SK-N-SH (cell line): ENCODE measurements at regions not wholly inside any gene's neighbourhood (a gene's known extent, or its start where the extent isn't known, plus 50 kb on each side); places are given as distances from the start of the nearest gene placed in this dataset.

Source experiments
- CTCF ChIA-PET: fragments of 300-600, 350-600 bp; formaldehyde crosslinking; extraction: SDS; loops from one replicate; lab custom pipeline; 2021; lab: Yijun Ruan, JAX
- POLR2A ChIA-PET: fragments of 350-600 bp; sonication (Branson Sonifier 250); formaldehyde crosslinking; extraction: SDS; loops from one replicate; lab custom pipeline; 2020; ENCODE audit warnings: antibody characterized with exemption, inconsistent platforms; lab: Yijun Ruan, JAX
- DNase-seq: peaks from one replicate; pipeline ENCODE4 v3.0.0; 2012
- H2AFZ ChIP-seq: fragments of 200-600 bp; sonication (generic); 2 replicates; pipeline ENCODE4 v1.8.1; 2016; ENCODE audit warnings: antibody characterized with exemption, mild to moderate bottlenecking, low read depth
- H3F3A ChIP-seq: fragments of 200-600 bp; sonication (generic); replicated peaks from 2 replicates; pipeline ENCODE3; 2016; ENCODE audit warnings: antibody characterized with exemption, mild to moderate bottlenecking; ENCODE audit not compliant: insufficient read depth
- H3K27ac ChIP-seq, 2 experiments: fragments of 200-500 bp in 1 of 2; fragments of 200-600 bp in 1 of 2; sonication (Bioruptor generic) in 1 of 2; sonication (generic), shearing (Covaris generic) in 1 of 2; 2 replicates each; pipeline versions ENCODE4 v1.5.1 to v1.6.1; 2014 to 2016; ENCODE audit warnings: low read depth in 2 of 2, inconsistent platforms in 1 of 2, low read length in 1 of 2, mild to moderate bottlenecking in 1 of 2, mixed read lengths in 1 of 2
- H3K27me3 ChIP-seq: fragments of 200-600 bp; sonication (generic), shearing (Covaris generic); 2 replicates; pipeline ENCODE4 v1.6.1; 2016; ENCODE audit warnings: mixed run types; ENCODE audit not compliant: insufficient read depth
- H3K36me3 ChIP-seq, 2 experiments: fragments of 200-500 bp in 1 of 2; fragments of 200-600 bp in 1 of 2; sonication (Bioruptor generic) in 1 of 2; sonication (generic) in 1 of 2; replicated peaks in 1 of 2; 2 replicates each; pipeline versions ENCODE3 to v1.5.1; 2014 to 2016; ENCODE audit warnings: low read length in 1 of 2, mild to moderate bottlenecking in 1 of 2; ENCODE audit not compliant: insufficient read depth in 2 of 2, control insufficient read depth in 1 of 2
- H3K4me1 ChIP-seq, 2 experiments: fragments of 200-500 bp in 1 of 2; fragments of 200-600 bp in 1 of 2; sonication (Bioruptor generic) in 1 of 2; sonication (generic), shearing (Covaris generic) in 1 of 2; 2 replicates each; pipeline versions ENCODE4 v1.5.1 to v1.6.1; 2014 to 2016; ENCODE audit warnings: low read depth in 1 of 2, low read length in 1 of 2, mixed run types in 1 of 2; ENCODE audit not compliant: insufficient read depth in 2 of 2, control insufficient read depth in 1 of 2
- H3K4me2 ChIP-seq: fragments of 200-600 bp; sonication (generic), shearing (Covaris generic); 2 replicates; pipeline ENCODE4 v1.6.1; 2017; ENCODE audit warnings: mixed run types
- H3K4me3 ChIP-seq, 2 experiments: fragments of 200-500 bp in 1 of 2; fragments of 200-600 bp in 1 of 2; sonication (Bioruptor generic) in 1 of 2; sonication (generic), shearing (Covaris generic) in 1 of 2; 2 replicates each; pipeline versions ENCODE4 v1.5.1 to v1.8.1; 2014 to 2016; ENCODE audit warnings: low read depth in 2 of 2, inconsistent platforms in 1 of 2, low read length in 1 of 2, mild to moderate bottlenecking in 1 of 2, mixed read lengths in 1 of 2, moderate library complexity in 1 of 2
- H3K79me2 ChIP-seq: fragments of 200-600 bp; sonication (generic); 2 replicates; pipeline ENCODE4 v1.8.1; 2017; ENCODE audit warnings: mild to moderate bottlenecking; ENCODE audit not compliant: insufficient read depth
- H3K9ac ChIP-seq: fragments of 200-600 bp; sonication (generic); 2 replicates; pipeline ENCODE4 v1.6.1; 2017; ENCODE audit warnings: mixed run types
- H3K9me2 ChIP-seq: fragments of 200-600 bp; sonication (generic); 2 replicates; pipeline ENCODE4 v1.6.1; 2017; ENCODE audit warnings: mixed run types
- H3K9me3 ChIP-seq: fragments of 200-600 bp; sonication (generic); 2 replicates; pipeline ENCODE4 v1.6.1; 2017; ENCODE audit warnings: mixed run types, mild to moderate bottlenecking, moderate library complexity
- H4K20me1 ChIP-seq: fragments of 200-600 bp; sonication (generic); 2 replicates; pipeline ENCODE4 v1.6.1; 2017; ENCODE audit warnings: mild to moderate bottlenecking, mixed run types; ENCODE audit not compliant: insufficient read depth
- CHD2 ChIP-seq: fragments of 150-350 bp; IDR thresholded peaks from 2 replicates; pipeline ENCODE4 v1.6.1; 2018; ENCODE audit warnings: low read length; ENCODE audit not compliant: partially characterized antibody
- EP300 ChIP-seq, 2 experiments: IDR thresholded peaks; 2 replicates each; pipeline versions ENCODE4 v1.4.0 to v1.6.1; 2012; ENCODE audit warnings: borderline replicate concordance in 1 of 2, low read depth in 1 of 2, low read length in 1 of 2
- MEF2A ChIP-seq: IDR thresholded peaks from 2 replicates; pipeline ENCODE4 v1.4.0; 2012; ENCODE audit warnings: low read depth, borderline replicate concordance
- NFIC ChIP-seq: IDR thresholded peaks from 2 replicates; pipeline ENCODE4 v1.4.0; 2012; ENCODE audit warnings: borderline replicate concordance
- RFX5 ChIP-seq: IDR thresholded peaks from 2 replicates; pipeline ENCODE4 v1.6.1; 2012; ENCODE audit warnings: mild to moderate bottlenecking, improper control_type of control experiment, low read length
- RXRA ChIP-seq: IDR thresholded peaks from 2 replicates; pipeline ENCODE4 v1.4.0; 2012; ENCODE audit warnings: low read depth, mild to moderate bottlenecking, borderline replicate concordance
- WGBS: methylation state at CpG from one replicate; pipeline ENCODE4 v1.1.6; 2017; ENCODE audit warnings: low lambda C conversion rate; 5-methylcytosine and 5-hydroxymethylcytosine counted together
- TF ChIP-seq, protein P1 (sequence below): IDR thresholded peaks from 2 replicates; pipeline ENCODE4 v1.4.0; 2012; ENCODE audit warnings: low read depth
- TF ChIP-seq, protein P2 (sequence below): fragments of 150-350 bp; IDR thresholded peaks from 2 replicates; pipeline ENCODE4 v1.6.1; 2017; ENCODE audit warnings: antibody characterized with exemption, low read length, low read depth, borderline replicate concordance
- TF ChIP-seq, protein P3 (sequence below): IDR thresholded peaks from 2 replicates; pipeline ENCODE4 v1.6.1; 2012; ENCODE audit warnings: mild to moderate bottlenecking, low read depth, low read length, moderate library complexity
- TF ChIP-seq, protein P4 (sequence below): fragments of 150-350 bp; IDR thresholded peaks from 2 replicates; pipeline ENCODE4 v1.6.1; 2016; ENCODE audit warnings: mild to moderate bottlenecking, low read depth, low read length

DNA sequence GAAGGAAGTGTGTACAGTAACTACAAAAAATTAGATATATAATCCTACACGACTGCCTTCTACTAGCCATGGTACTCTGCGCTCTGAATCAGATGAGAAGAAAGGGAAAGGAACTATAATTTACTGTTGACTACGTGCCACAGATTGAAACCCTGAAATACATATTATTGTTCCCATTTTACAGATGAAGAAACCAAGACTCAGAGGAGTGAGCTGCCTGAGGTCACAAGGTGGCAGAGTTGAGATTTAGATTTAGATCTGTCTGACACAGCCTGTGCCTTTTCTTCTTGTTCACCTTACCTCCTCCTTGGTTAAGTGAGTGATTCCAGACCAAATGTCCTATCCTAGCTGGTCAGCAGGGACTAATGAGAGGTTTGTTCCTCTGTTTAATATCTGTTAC, 61.6 kb upstream of the OR4E1 start:
- Histone ChIP-seq H3K79me2 (no peaks in the 10 kb centered on the region), H2AFZ (no peak overlapping the region), H3F3A (no peaks in the 10 kb centered on the region), H3K36me3 (no peaks in the 10 kb centered on the region), H3K4me1 (no peaks in the 10 kb centered on the region; a peak in 1 of 4 replicates), H3K9me3 (no peaks in the 10 kb centered on the region), H3K9ac (no peak overlapping the region), H3K27ac (no peak overlapping the region), H4K20me1 (no peaks in the 10 kb centered on the region), H3K27me3 (peaks cover 7% of the 10 kb centered on the region; the same call in 1 of the 2 replicates), H3K4me3 (no peak overlapping the region), H3K4me2 (no peak overlapping the region), H3K9me2 (no peaks in the 10 kb centered on the region)
- WGBS: 11% methylated on average over 3 of the region's 3 CpGs
- ChIA-PET POLR2A (no interaction called here), CTCF (interaction anchor here (1.0 to 2.5 kb wide), 7 partner anchors 12 to 63 kb away, joined by 3 to 9 read pairs (median 5); no protein-coding TSS in a partner anchor)
- TF ChIP-seq NFIC (no peak), RFX5 (no peak), MEF2A (no peak), CHD2 (no peak), RXRA (no peak), EP300 (IDR thresholded peaks at IDR 0.05; ENCODE audit: borderline replicate concordance in 1 of 2, low read depth in 1 of 2, low read length in 1 of 2) (no peak)
- TF ChIP-seq, protein P1, sequence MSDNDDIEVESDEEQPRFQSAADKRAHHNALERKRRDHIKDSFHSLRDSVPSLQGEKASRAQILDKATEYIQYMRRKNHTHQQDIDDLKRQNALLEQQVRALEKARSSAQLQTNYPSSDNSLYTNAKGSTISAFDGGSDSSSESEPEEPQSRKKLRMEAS: no peak
- TF ChIP-seq, protein P2, sequence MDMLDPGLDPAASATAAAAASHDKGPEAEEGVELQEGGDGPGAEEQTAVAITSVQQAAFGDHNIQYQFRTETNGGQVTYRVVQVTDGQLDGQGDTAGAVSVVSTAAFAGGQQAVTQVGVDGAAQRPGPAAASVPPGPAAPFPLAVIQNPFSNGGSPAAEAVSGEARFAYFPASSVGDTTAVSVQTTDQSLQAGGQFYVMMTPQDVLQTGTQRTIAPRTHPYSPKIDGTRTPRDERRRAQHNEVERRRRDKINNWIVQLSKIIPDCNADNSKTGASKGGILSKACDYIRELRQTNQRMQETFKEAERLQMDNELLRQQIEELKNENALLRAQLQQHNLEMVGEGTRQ: no peak
- TF ChIP-seq, protein P3, sequence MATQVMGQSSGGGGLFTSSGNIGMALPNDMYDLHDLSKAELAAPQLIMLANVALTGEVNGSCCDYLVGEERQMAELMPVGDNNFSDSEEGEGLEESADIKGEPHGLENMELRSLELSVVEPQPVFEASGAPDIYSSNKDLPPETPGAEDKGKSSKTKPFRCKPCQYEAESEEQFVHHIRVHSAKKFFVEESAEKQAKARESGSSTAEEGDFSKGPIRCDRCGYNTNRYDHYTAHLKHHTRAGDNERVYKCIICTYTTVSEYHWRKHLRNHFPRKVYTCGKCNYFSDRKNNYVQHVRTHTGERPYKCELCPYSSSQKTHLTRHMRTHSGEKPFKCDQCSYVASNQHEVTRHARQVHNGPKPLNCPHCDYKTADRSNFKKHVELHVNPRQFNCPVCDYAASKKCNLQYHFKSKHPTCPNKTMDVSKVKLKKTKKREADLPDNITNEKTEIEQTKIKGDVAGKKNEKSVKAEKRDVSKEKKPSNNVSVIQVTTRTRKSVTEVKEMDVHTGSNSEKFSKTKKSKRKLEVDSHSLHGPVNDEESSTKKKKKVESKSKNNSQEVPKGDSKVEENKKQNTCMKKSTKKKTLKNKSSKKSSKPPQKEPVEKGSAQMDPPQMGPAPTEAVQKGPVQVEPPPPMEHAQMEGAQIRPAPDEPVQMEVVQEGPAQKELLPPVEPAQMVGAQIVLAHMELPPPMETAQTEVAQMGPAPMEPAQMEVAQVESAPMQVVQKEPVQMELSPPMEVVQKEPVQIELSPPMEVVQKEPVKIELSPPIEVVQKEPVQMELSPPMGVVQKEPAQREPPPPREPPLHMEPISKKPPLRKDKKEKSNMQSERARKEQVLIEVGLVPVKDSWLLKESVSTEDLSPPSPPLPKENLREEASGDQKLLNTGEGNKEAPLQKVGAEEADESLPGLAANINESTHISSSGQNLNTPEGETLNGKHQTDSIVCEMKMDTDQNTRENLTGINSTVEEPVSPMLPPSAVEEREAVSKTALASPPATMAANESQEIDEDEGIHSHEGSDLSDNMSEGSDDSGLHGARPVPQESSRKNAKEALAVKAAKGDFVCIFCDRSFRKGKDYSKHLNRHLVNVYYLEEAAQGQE: no peak
- TF ChIP-seq, protein P4, sequence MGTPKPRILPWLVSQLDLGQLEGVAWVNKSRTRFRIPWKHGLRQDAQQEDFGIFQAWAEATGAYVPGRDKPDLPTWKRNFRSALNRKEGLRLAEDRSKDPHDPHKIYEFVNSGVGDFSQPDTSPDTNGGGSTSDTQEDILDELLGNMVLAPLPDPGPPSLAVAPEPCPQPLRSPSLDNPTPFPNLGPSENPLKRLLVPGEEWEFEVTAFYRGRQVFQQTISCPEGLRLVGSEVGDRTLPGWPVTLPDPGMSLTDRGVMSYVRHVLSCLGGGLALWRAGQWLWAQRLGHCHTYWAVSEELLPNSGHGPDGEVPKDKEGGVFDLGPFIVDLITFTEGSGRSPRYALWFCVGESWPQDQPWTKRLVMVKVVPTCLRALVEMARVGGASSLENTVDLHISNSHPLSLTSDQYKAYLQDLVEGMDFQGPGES: no peak
- DNase-seq: no peak
